C4-2B (cell line): ENCODE measurements at regions not wholly inside any gene's neighbourhood (a gene's known extent, or its start where the extent isn't known, plus 50 kb on each side); places are given as distances from the start of the nearest gene placed in this dataset.

Experiments
- H3K27ac ChIP-seq: fragments of 450-650 bp; 2 replicates; pipeline ENCODE4 v1.5.1; 2017
- CTCF ChIP-seq: fragments of 450-650 bp; conservative IDR thresholded peaks from 2 replicates; pipeline ENCODE4 v1.5.1; 2017; ENCODE audit warnings: mild to moderate bottlenecking
- ZFX ChIP-seq: fragments of 450-650 bp; IDR thresholded peaks from 2 replicates; pipeline ENCODE4 v1.6.1; 2017

DNA sequence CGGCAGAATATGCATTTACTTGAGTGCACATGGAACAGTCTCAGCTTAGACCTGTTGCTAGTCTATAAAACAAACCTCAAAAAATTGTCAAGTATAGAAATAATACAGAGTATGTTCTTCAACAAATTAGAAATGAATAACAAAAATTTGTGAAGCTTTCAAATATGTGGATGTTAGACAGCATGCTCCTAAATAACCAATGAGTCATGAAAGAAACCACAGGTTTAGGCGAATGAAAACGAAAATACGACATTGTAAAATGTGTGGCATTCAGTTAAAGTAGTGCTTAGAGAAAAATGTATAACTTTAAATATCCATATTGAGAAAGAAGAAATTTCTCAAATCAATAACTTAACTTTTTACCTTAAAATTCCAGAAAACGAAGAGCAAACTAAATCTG lies 760.0 kb upstream of the SORCS1 start:
- TF ChIP-seq ZFX (no peak), CTCF (no peak)
- H3K27ac ChIP-seq = no peak overlapping the region

DNA sequence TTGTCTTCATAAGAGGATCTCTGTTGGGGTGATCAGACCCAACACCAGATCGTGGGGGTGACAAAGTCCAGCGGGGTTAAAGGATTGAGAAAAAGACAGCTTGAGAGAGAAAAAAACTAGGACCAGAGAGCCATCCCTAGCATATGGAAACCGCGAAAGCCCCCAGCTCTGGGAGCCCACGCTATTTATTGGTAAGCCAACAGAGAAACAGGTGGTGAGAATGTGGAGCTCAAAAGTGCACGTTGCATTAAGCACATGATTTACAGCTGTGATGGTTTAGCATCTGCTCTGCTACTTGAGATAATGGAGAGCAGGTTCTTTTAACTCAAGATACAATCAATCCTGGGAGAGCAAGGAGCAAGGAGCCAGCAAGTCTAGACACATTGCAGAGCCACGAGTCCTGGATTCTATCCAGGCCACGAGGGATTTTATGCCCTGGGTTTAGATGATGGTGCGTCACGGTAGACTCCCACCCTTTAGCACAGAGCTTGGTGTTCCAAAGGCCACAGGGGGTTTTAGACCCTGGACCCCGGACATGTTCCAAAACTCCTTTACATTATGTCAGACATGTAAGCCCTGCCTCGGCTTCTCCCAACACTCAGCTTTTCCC lies 755.2 kb upstream of the SORCS1 start:
- no peak overlapping the region for H3K27ac ChIP-seq
- TF ChIP-seq ZFX (no peak), CTCF (no peak)

DNA sequence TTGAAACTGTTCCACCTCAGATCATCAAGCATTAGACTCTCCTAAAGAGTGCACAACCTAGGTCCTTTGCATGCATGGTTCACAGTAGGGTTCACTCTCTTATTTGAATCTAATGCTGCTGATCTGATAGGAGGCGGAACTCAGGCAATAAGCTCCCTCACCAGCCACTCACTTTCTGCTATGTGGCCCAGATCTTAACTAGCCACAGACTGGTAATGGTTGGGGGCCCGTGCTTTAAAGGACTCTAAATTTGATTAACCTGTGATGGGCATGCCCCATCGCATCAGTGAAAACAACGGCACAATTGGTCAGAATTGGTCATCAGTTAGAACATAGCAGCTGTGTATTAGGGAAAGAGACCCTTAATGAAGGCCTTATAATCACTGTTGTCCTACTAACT lies 753.7 kb upstream of the SORCS1 start:
- TF ChIP-seq CTCF (no peak), ZFX (no peak)
- no peak overlapping the region for H3K27ac ChIP-seq

DNA sequence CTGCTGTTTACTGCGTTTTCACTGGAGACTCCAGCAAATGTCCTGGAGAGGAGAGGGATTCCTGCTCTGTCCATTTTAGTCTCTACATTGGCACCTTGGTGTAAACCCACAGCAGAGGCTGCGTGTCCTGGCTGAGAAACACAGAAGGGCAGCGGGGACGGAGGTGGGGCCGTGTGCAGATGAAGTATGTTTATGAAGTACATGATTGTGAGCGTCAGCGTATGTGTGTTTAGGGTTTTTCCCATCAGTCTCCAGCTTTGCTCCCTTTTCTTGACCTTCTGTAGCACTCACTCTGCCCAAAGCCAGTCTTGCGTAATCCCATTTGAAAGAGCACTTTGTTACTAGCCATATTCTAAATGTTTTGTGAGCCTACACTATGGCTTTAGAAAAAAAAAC lies 750.7 kb upstream of the SORCS1 start:
- H3K27ac ChIP-seq = no peak overlapping the region
- TF ChIP-seq ZFX = no peak
- TF ChIP-seq CTCF = no peak

GRCh38 chr10:107914450-107915214 lies 750.1 kb upstream of the SORCS1 start:
- no peak overlapping the region for H3K27ac ChIP-seq
- TF ChIP-seq CTCF = no peak
- no peak for TF ChIP-seq ZFX

DNA sequence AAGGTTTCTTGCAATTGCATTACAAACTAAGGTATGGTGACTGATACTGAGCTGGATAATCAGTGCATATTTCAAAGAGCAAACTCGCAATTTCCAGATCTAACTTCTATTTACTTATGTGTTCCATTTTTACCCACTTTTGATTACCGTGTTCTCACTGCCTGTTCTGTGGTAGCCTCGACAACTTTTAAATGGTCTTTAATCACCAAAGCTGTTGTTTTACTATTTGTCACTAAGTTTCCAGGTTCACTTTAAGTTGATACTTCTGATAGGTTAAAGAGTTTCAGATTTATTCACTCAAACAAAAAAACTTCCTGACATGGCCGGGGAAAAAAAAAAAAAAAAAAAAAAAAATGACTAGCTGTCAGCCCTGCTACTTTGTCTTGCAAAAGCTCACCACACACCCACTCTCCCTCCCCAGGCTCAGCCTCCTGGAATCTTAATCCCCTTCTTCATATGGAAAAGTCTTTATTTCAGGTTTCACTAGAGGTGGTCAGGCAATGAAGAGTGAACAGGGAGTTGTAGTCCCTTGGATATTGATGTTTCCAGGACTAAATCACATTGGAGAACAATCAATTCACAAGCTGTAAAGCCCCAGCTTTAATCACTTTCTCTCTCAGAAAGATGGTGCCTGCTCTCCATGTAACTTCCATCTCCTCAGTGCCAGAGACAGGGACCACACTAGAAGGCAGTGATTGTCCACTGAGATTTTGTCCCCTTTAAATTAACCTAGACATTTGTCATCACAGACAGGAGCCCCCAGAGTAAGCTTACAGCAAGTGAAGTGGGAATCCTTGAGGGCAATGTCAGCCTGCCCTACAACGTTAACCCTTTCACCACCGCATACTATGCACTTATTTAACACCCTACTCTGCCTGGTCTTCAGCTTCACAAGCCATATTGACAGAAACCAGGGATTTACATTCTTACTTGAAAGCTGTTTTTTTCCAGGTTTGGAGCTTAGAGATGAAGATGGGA lies 749.1 kb upstream of the SORCS1 start:
- no peak overlapping the region for H3K27ac ChIP-seq
- no peak for TF ChIP-seq ZFX
- TF ChIP-seq CTCF = no peak

GRCh38 chr10:107901076-107901475 lies 736.6 kb upstream of the SORCS1 start:
- TF ChIP-seq CTCF (no peak), ZFX (no peak)
- no peak overlapping the region for H3K27ac ChIP-seq
